Activated CD4-positive, alpha-beta T cell treated with anti-CD3 and anti-CD28 coated beads for 36 hours (primary cell): ENCODE measurements at regions not wholly inside any gene's neighbourhood (a gene's known extent, or its start where the extent isn't known, plus 50 kb on each side); places are given as distances from the start of the nearest gene placed in this dataset.

Experiments
- ATAC-seq: fragments of 200-7000 bp; cut with Tn5 transposase; one replicate; pipeline ENCODE4 v1.10.0; 2021; ENCODE audit warnings: mild to moderate bottlenecking, moderate library complexity
- CTCF ChIA-PET: fragments of 350-600 bp; sonication (Branson Sonifier 250); formaldehyde crosslinking; loops from one replicate; lab custom pipeline; 2021; ENCODE audit warnings: antibody characterized with exemption; lab: Charles Lee
- POLR2A ChIA-PET: fragments of 350-600 bp; sonication (Branson Sonifier 250); formaldehyde crosslinking; loops from one replicate; lab custom pipeline; 2021; ENCODE audit warnings: antibody characterized with exemption, inconsistent platforms; lab: Charles Lee
- DNase-seq: peaks from one replicate; pipeline ENCODE4 v3.0.0-alpha.2; 2020
- H3K27ac Mint-ChIP-seq: one replicate; pipeline ENCODE4 v1.8.0; 2021; ENCODE audit warnings: mixed read lengths
- H3K27me3 Mint-ChIP-seq: one replicate; pipeline ENCODE4 v1.8.0; 2021; ENCODE audit warnings: mixed read lengths
- H3K36me3 Mint-ChIP-seq: one replicate; pipeline ENCODE4 v1.8.0; 2021; ENCODE audit warnings: low read depth, mixed read lengths
- H3K4me1 Mint-ChIP-seq: one replicate; pipeline ENCODE4 v1.8.0; 2021; ENCODE audit warnings: mixed read lengths
- H3K4me3 Mint-ChIP-seq: one replicate; pipeline ENCODE4 v1.8.0; 2021; ENCODE audit warnings: mild to moderate bottlenecking, moderate library complexity, mixed read lengths
- H3K9me3 Mint-ChIP-seq: one replicate; pipeline ENCODE4 v1.8.0; 2021; ENCODE audit warnings: low read depth, mixed read lengths
- intact Hi-C, 2 experiments: fragments of 100-400 bp; cut with DNase I in 1 of 2; cut with micrococcal nuclease in 1 of 2; formaldehyde crosslinking; loops; one replicate each; pipeline versions ENCODE4 v1.14.2 to v1.15.1; 2022 to 2024; cut with DNase I, micrococcal nuclease

GRCh38 chr7:31432176-31432575, 81.7 kb upstream of the ITPRID1 start:
- no peak overlapping the region for H3K4me3 Mint-ChIP-seq

GRCh38 chr7:31432836-31433340, 81.0 kb upstream of the ITPRID1 start:
- H3K4me3 Mint-ChIP-seq = no peak overlapping the region
- POLR2A ChIA-PET = no interaction called here
- H3K36me3 Mint-ChIP-seq = no peaks in the 10 kb centered on the region
- peaks cover under 1% of the 10 kb centered on the region for H3K27me3 Mint-ChIP-seq
- no peak overlapping the region for H3K27ac Mint-ChIP-seq
- H3K9me3 Mint-ChIP-seq = no peaks in the 10 kb centered on the region
- DNase-seq (no peak), ATAC-seq (no peak)
- no peaks in the 10 kb centered on the region for H3K4me1 Mint-ChIP-seq
- CTCF ChIA-PET = interaction anchor here (0.7 to 1.4 kb wide), 2 partner anchors 10 kb away, joined by 3 to 4 read pairs; no protein-coding TSS in a partner anchor
- intact Hi-C loops = no loop called here

More at GRCh38 chr7:31432176-31432575, 81.7 kb upstream of the ITPRID1 start:
- ChIA-PET POLR2A (no interaction called here), CTCF (interaction anchor here (0.7 to 1.4 kb wide), 2 partner anchors 9 to 11 kb away, joined by 3 to 4 read pairs; no protein-coding TSS in a partner anchor)
- peaks cover 2% of the 10 kb centered on the region for H3K27me3 Mint-ChIP-seq
- ATAC-seq (no peak), DNase-seq (no peak)
- H3K27ac Mint-ChIP-seq = no peak overlapping the region
- intact Hi-C loops = no loop called here
- H3K36me3 Mint-ChIP-seq = no peaks in the 10 kb centered on the region
- no peaks in the 10 kb centered on the region for H3K9me3 Mint-ChIP-seq
- no peaks in the 10 kb centered on the region for H3K4me1 Mint-ChIP-seq

- POLR2A ChIA-PET = no interaction called here
- intact Hi-C loops = no loop called here
- no peaks in the 10 kb centered on the region for H3K9me3 Mint-ChIP-seq
- no peak overlapping the region for H3K27ac Mint-ChIP-seq
- CTCF ChIA-PET = no interaction called here
- DNase-seq = no peak
- peaks cover 2% of the 10 kb centered on the region for H3K27me3 Mint-ChIP-seq
- H3K4me1 Mint-ChIP-seq = no peaks in the 10 kb centered on the region
- ATAC-seq = no peak
- H3K36me3 Mint-ChIP-seq = no peaks in the 10 kb centered on the region
- H3K4me3 Mint-ChIP-seq = no peak overlapping the region
These were observed 76.5 kb upstream of the ITPRID1 start for GRCh38 chr7:31437250-31437865.

- Mint-ChIP-seq H3K4me1 (no peaks in the 10 kb centered on the region), H3K27me3 (peaks cover 4% of the 10 kb centered on the region), H3K4me3 (no peak overlapping the region), H3K36me3 (no peaks in the 10 kb centered on the region), H3K27ac (no peak overlapping the region), H3K9me3 (no peaks in the 10 kb centered on the region)
- ChIA-PET POLR2A (no interaction called here), CTCF (no interaction called here)
- intact Hi-C loops = no loop called here
- ATAC-seq (no peak), DNase-seq (no peak)
These were observed 74.7 kb upstream of the ITPRID1 start for GRCh38 chr7:31439165-31439564.

GRCh38 chr7:31440511-31440910, 73.4 kb upstream of the ITPRID1 start:
- ATAC-seq (no peak), DNase-seq (no peak)
- Mint-ChIP-seq H3K4me1 (no peaks in the 10 kb centered on the region), H3K36me3 (no peaks in the 10 kb centered on the region), H3K27me3 (peaks cover 4% of the 10 kb centered on the region), H3K27ac (no peak overlapping the region), H3K4me3 (no peak overlapping the region), H3K9me3 (no peaks in the 10 kb centered on the region)
- POLR2A ChIA-PET = no interaction called here
- CTCF ChIA-PET = interaction anchor here (0.9 kb wide), 1 partner anchor 41 kb away, joined by 3 read pairs; no protein-coding TSS in a partner anchor
- intact Hi-C loops = loop anchor here in 1 of 2 experiments (5.0 kb wide), 2 partner anchors 47 to 192 kb away; no protein-coding TSS in a partner anchor

- Mint-ChIP-seq H3K36me3 (no peaks in the 10 kb centered on the region), H3K4me3 (no peak overlapping the region), H3K27me3 (peaks cover 4% of the 10 kb centered on the region), H3K4me1 (no peaks in the 10 kb centered on the region), H3K9me3 (no peaks in the 10 kb centered on the region), H3K27ac (no peak overlapping the region)
- POLR2A ChIA-PET = no interaction called here
- intact Hi-C loops = loop anchor here (1.0 to 5.0 kb wide), 5 partner anchors 45 to 294 kb away; no protein-coding TSS in a partner anchor
- CTCF ChIA-PET = interaction anchor here (0.6 to 1.7 kb wide), 12 partner anchors 10 to 830 kb away, joined by 3 to 12 read pairs (median 4); no protein-coding TSS in a partner anchor
- no peak for ATAC-seq
- DNase-seq = no peak
These were observed 71.3 kb upstream of the ITPRID1 start for GRCh38 chr7:31442626-31443025.

GRCh38 chr7:31443457-31443856, 70.4 kb upstream of the ITPRID1 start:
- no peaks in the 10 kb centered on the region for H3K9me3 Mint-ChIP-seq
- H3K27me3 Mint-ChIP-seq = peaks cover 4% of the 10 kb centered on the region
- ChIA-PET POLR2A (no interaction called here), CTCF (interaction anchor here (0.6 to 1.7 kb wide), 17 partner anchors 11 to 441 kb away, joined by 3 to 12 read pairs (median 4); partner anchors contain the start of gene ITPRID1)
- DNase-seq = no peak
- no peaks in the 10 kb centered on the region for H3K36me3 Mint-ChIP-seq
- H3K27ac Mint-ChIP-seq = no peak overlapping the region
- ATAC-seq = no peak
- no peak overlapping the region for H3K4me3 Mint-ChIP-seq
- intact Hi-C loops = loop anchor here (1.0 to 5.0 kb wide), 5 partner anchors 44 to 293 kb away; no protein-coding TSS in a partner anchor
- no peaks in the 10 kb centered on the region for H3K4me1 Mint-ChIP-seq

GRCh38 chr7:31444196-31444595, 69.7 kb upstream of the ITPRID1 start:
- no peak overlapping the region for H3K4me3 Mint-ChIP-seq
- peaks cover 4% of the 10 kb centered on the region for H3K27me3 Mint-ChIP-seq
- ChIA-PET POLR2A (no interaction called here), CTCF (interaction anchor here (0.6 to 1.7 kb wide), 9 partner anchors 12 to 441 kb away, joined by 3 to 12 read pairs (median 4); partner anchors contain the start of gene ITPRID1)
- DNase-seq (no peak), ATAC-seq (no peak)
- H3K36me3 Mint-ChIP-seq = no peaks in the 10 kb centered on the region
- no peaks in the 10 kb centered on the region for H3K9me3 Mint-ChIP-seq
- no peak overlapping the region for H3K27ac Mint-ChIP-seq
- intact Hi-C loops = loop anchor here in 1 of 2 experiments (5.0 kb wide), 2 partner anchors 43 to 188 kb away; no protein-coding TSS in a partner anchor
- H3K4me1 Mint-ChIP-seq = no peaks in the 10 kb centered on the region

- Mint-ChIP-seq H3K27me3 (peaks cover 2% of the 10 kb centered on the region), H3K27ac (no peak overlapping the region), H3K4me3 (no peak overlapping the region), H3K9me3 (no peaks in the 10 kb centered on the region), H3K36me3 (no peaks in the 10 kb centered on the region), H3K4me1 (no peaks in the 10 kb centered on the region)
- ATAC-seq (no peak), DNase-seq (no peak)
- CTCF ChIA-PET = interaction anchor here (0.6 kb wide), 1 partner anchor 311 kb away, joined by 3 read pairs; no protein-coding TSS in a partner anchor
- intact Hi-C loops = no loop called here
- POLR2A ChIA-PET = no interaction called here
These were observed 68.1 kb upstream of the ITPRID1 start for GRCh38 chr7:31445686-31446355.

- H3K27ac Mint-ChIP-seq = no peak overlapping the region
- DNase-seq = no peak
- no peaks in the 10 kb centered on the region for H3K36me3 Mint-ChIP-seq
- peaks cover 2% of the 10 kb centered on the region for H3K27me3 Mint-ChIP-seq
- no peaks in the 10 kb centered on the region for H3K9me3 Mint-ChIP-seq
- H3K4me1 Mint-ChIP-seq = no peaks in the 10 kb centered on the region
- H3K4me3 Mint-ChIP-seq = no peak overlapping the region
- no peak for ATAC-seq
- POLR2A ChIA-PET = no interaction called here
- CTCF ChIA-PET = interaction anchor here (0.5 to 0.9 kb wide), 2 partner anchors 14 to 632 kb away, joined by 3 to 4 read pairs; no protein-coding TSS in a partner anchor
- intact Hi-C loops = no loop called here
These were observed 65.2 kb upstream of the ITPRID1 start for GRCh38 chr7:31448649-31449048.

- peaks cover 2% of the 10 kb centered on the region for H3K27me3 Mint-ChIP-seq
- H3K4me3 Mint-ChIP-seq = no peak overlapping the region
- ATAC-seq (no peak), DNase-seq (no peak)
- H3K27ac Mint-ChIP-seq = no peak overlapping the region
- ChIA-PET POLR2A (no interaction called here), CTCF (no interaction called here)
- no peaks in the 10 kb centered on the region for H3K36me3 Mint-ChIP-seq
- intact Hi-C loops = no loop called here
- H3K9me3 Mint-ChIP-seq = no peaks in the 10 kb centered on the region
- H3K4me1 Mint-ChIP-seq = no peaks in the 10 kb centered on the region
These were observed 58.0 kb upstream of the ITPRID1 start for GRCh38 chr7:31455844-31456243.
